SK-N-MC (cell line): ENCODE measurements at regions not wholly inside any gene's neighbourhood (a gene's known extent, or its start where the extent isn't known, plus 50 kb on each side); places are given as distances from the start of the nearest gene placed in this dataset.

Source experiments
- DNase-seq: peaks from one replicate; pipeline ENCODE4 v3.0.0-alpha.2; 2011; ENCODE audit warnings: low read depth, low spot score
- H3K27ac ChIP-seq: fragments of 200-600 bp; sonication (generic); 2 replicates; pipeline ENCODE4 v1.5.1; 2016; ENCODE audit warnings: mixed run types
- H3K36me3 ChIP-seq: fragments of 200-600 bp; sonication (generic); 2 replicates; pipeline ENCODE4 v1.6.1; 2017; ENCODE audit warnings: antibody characterized with exemption, low read length, mixed read lengths; ENCODE audit not compliant: insufficient read depth
- H3K4me3 ChIP-seq: fragments of 200-600 bp; sonication (generic); 2 replicates; pipeline ENCODE4 v1.5.1; 2016
- H3K9ac ChIP-seq: fragments of 200-600 bp; sonication (generic); 2 replicates; pipeline ENCODE4 v1.8.0; 2017; ENCODE audit warnings: mixed run types, mixed read lengths; ENCODE audit not compliant: insufficient read length
- H3K9me3 ChIP-seq: fragments of 200-600 bp; sonication (generic); 2 replicates; pipeline ENCODE4 v1.6.1; 2017; ENCODE audit warnings: low read depth, mild to moderate bottlenecking, antibody characterized with exemption, low read length, moderate library complexity, mixed read lengths
- EZH2 ChIP-seq: fragments of 200-600 bp; sonication (generic); IDR thresholded peaks from one replicate; pipeline ENCODE4 v1.6.1; 2017; ENCODE audit warnings: antibody characterized with exemption
- FOXP2 ChIP-seq: optimal IDR thresholded peaks from 2 replicates; pipeline ENCODE3; 2011; ENCODE audit warnings: mild to moderate bottlenecking, moderate library complexity; ENCODE audit not compliant: insufficient read depth; ENCODE audit errors: extremely low read length, control extremely low read depth
- POLR2AphosphoS5 ChIP-seq: IDR thresholded peaks from 2 replicates; pipeline ENCODE4 v1.6.1; 2012; ENCODE audit warnings: mild to moderate bottlenecking, low read depth, low read length, borderline replicate concordance

DNA sequence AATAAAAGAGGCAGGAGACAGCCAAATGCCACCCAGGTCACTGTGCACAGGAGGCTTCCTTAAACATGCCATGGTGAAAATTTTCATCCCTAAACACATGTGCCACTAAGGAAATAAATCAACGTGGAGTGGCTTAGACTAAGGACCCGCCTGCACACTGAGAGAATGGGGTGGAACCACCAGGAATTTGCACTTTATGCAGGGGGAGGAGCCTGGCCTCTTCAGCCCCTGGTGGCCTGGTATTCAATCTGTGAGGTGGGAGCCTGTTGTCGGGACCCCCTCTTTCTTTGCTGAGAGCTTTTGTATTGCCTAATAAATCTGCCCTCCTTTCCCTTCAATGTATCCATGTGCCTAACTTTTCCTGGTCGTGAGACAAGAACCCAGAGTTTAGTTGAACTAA, 204.6 kb upstream of the NRP1 start:
- DNase-seq: no peak
- TF ChIP-seq FOXP2 (no peak), EZH2 (no peak), POLR2AphosphoS5 (no peak)
- no peak overlapping the region for H3K9ac ChIP-seq

GRCh38 chr10:33537066-33537465, 202.6 kb upstream of the NRP1 start:
- TF ChIP-seq POLR2AphosphoS5 (no peak), EZH2 (no peak), FOXP2 (no peak)
- H3K9ac ChIP-seq: no peak overlapping the region
- H3K4me3 ChIP-seq: no peak overlapping the region
- no peaks in the 10 kb centered on the region for H3K36me3 ChIP-seq
- no peaks in the 10 kb centered on the region for H3K9me3 ChIP-seq
- no peak overlapping the region for H3K27ac ChIP-seq
- DNase-seq: no peak

More for the DNA sequence above, 204.6 kb upstream of the NRP1 start:
- no peak overlapping the region for H3K27ac ChIP-seq
- H3K4me3 ChIP-seq: no peak overlapping the region
- no peaks in the 10 kb centered on the region for H3K9me3 ChIP-seq
- H3K36me3 ChIP-seq: no peaks in the 10 kb centered on the region

GRCh38 chr10:33536508-33536907, 202.0 kb upstream of the NRP1 start:
- Histone ChIP-seq H3K27ac (no peak overlapping the region), H3K9me3 (no peaks in the 10 kb centered on the region), H3K9ac (no peak overlapping the region), H3K4me3 (no peak overlapping the region), H3K36me3 (no peaks in the 10 kb centered on the region)
- TF ChIP-seq POLR2AphosphoS5 (no peak), FOXP2 (no peak), EZH2 (no peak)
- no peak for DNase-seq

GRCh38 chr10:33535866-33536265, 201.4 kb upstream of the NRP1 start:
- no peak for DNase-seq
- Histone ChIP-seq H3K9me3 (no peaks in the 10 kb centered on the region), H3K27ac (no peak overlapping the region), H3K36me3 (no peaks in the 10 kb centered on the region), H3K9ac (no peak overlapping the region), H3K4me3 (no peak overlapping the region)
- TF ChIP-seq FOXP2 (no peak), POLR2AphosphoS5 (no peak), EZH2 (no peak)

- TF ChIP-seq FOXP2 (no peak), POLR2AphosphoS5 (no peak), EZH2 (no peak)
Measured at GRCh38 chr10:33534416-33534815, 199.9 kb upstream of the NRP1 start.

GRCh38 chr10:33533612-33534011, 199.1 kb upstream of the NRP1 start:
- H3K27ac ChIP-seq: no peak overlapping the region
- H3K9ac ChIP-seq: no peak overlapping the region
- H3K36me3 ChIP-seq: no peaks in the 10 kb centered on the region
- H3K9me3 ChIP-seq: no peaks in the 10 kb centered on the region
- H3K4me3 ChIP-seq: no peak overlapping the region
- TF ChIP-seq POLR2AphosphoS5: no peak
- TF ChIP-seq EZH2: no peak
- no peak for TF ChIP-seq FOXP2
- DNase-seq: no peak

More at GRCh38 chr10:33534416-33534815, 199.9 kb upstream of the NRP1 start:
- Histone ChIP-seq H3K9me3 (no peaks in the 10 kb centered on the region), H3K4me3 (no peak overlapping the region), H3K36me3 (no peaks in the 10 kb centered on the region), H3K27ac (no peak overlapping the region), H3K9ac (no peak overlapping the region)
- DNase-seq: no peak

DNA sequence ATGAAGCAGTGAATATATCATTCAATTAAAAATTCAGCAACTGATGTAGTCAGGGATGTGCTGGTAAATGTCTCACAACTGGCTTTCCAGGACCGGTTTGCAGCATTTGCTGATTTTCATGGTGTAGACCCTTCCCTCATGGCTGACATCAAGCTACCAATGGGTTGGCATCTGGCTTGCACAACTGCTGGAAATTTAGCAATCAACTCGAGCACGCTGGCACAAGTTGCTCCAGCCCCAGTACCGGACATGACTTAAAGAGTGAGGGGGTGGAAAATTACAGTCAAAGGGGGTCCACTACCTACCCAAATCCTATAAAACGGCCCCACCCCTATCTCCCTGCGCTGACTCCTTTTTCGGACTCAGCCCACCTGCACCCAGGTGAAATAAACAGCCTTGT, 198.4 kb upstream of the NRP1 start:
- TF ChIP-seq FOXP2: no peak
- TF ChIP-seq EZH2: no peak
- no peak for TF ChIP-seq POLR2AphosphoS5
- no peak overlapping the region for H3K9ac ChIP-seq

DNA sequence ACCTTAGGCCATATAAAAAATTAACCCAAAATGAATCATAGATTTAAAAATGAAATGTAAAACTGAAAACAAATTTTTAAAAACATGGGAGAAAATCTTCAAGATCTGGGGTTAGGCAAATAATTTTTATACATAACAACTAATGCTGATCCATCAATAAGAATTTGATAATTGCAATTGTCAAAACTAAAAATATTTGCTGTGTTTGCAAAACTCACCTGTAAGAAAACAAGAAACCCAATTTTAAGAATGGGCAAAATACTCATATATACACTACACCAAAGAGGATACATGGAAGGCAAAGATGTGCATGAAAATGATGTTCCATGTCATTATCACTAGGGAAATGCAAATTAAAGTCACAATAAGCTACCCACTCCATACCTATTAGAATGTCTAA, 194.8 kb upstream of the NRP1 start:
- H3K9me3 ChIP-seq: no peaks in the 10 kb centered on the region
- no peak overlapping the region for H3K27ac ChIP-seq
- no peak for DNase-seq
- no peak overlapping the region for H3K9ac ChIP-seq
- TF ChIP-seq POLR2AphosphoS5 (no peak), FOXP2 (no peak), EZH2 (no peak)
- no peak overlapping the region for H3K4me3 ChIP-seq
- H3K36me3 ChIP-seq: no peaks in the 10 kb centered on the region

More for the DNA sequence above, 198.4 kb upstream of the NRP1 start:
- H3K4me3 ChIP-seq: no peak overlapping the region
- H3K36me3 ChIP-seq: no peaks in the 10 kb centered on the region
- no peaks in the 10 kb centered on the region for H3K9me3 ChIP-seq
- DNase-seq: no peak
- no peak overlapping the region for H3K27ac ChIP-seq

GRCh38 chr10:33524966-33525365, 190.5 kb upstream of the NRP1 start:
- H3K9ac ChIP-seq: no peak overlapping the region
- no peak overlapping the region for H3K4me3 ChIP-seq
- no peaks in the 10 kb centered on the region for H3K9me3 ChIP-seq
- TF ChIP-seq POLR2AphosphoS5: no peak
- no peak for TF ChIP-seq FOXP2
- no peak for TF ChIP-seq EZH2
- H3K36me3 ChIP-seq: no peaks in the 10 kb centered on the region
- DNase-seq: no peak
- no peak overlapping the region for H3K27ac ChIP-seq
